HFFc6 (cell line): ENCODE measurements at regions not wholly inside any gene's neighbourhood (a gene's known extent, or its start where the extent isn't known, plus 50 kb on each side); places are given as distances from the start of the nearest gene placed in this dataset.

Source experiments
- DNase-seq: peaks from one replicate; pipeline ENCODE4 v3.0.0-alpha.2; 2018
- H3K27ac Mint-ChIP-seq: 2 replicates; pipeline ENCODE4 v1.8.0; 2020; ENCODE audit warnings: mild to moderate bottlenecking, mixed read lengths
- H3K27me3 Mint-ChIP-seq: 2 replicates; pipeline ENCODE4 v1.8.0; 2021; ENCODE audit warnings: mild to moderate bottlenecking, moderate library complexity, mixed read lengths; ENCODE audit not compliant: insufficient read depth
- H3K36me3 Mint-ChIP-seq: 2 replicates; pipeline ENCODE4 v1.8.0; 2021; ENCODE audit warnings: low read depth, mixed read lengths
- H3K4me1 Mint-ChIP-seq: 2 replicates; pipeline ENCODE4 v1.8.0; 2020; ENCODE audit warnings: low read depth, mixed read lengths
- H3K4me3 Mint-ChIP-seq: 2 replicates; pipeline ENCODE4 v1.8.0; 2020; ENCODE audit warnings: mild to moderate bottlenecking, moderate library complexity, mixed read lengths
- H3K9me3 Mint-ChIP-seq: 2 replicates; pipeline ENCODE4 v1.8.0; 2020; ENCODE audit warnings: mild to moderate bottlenecking, mixed read lengths
- TF ChIP-seq, protein P1 (sequence below): fragments of 200-600 bp; sonication (generic); IDR thresholded peaks from 2 replicates; pipeline ENCODE4 v1.5.0; 2021; ENCODE audit warnings: antibody characterized with exemption, mild to moderate bottlenecking

DNA sequence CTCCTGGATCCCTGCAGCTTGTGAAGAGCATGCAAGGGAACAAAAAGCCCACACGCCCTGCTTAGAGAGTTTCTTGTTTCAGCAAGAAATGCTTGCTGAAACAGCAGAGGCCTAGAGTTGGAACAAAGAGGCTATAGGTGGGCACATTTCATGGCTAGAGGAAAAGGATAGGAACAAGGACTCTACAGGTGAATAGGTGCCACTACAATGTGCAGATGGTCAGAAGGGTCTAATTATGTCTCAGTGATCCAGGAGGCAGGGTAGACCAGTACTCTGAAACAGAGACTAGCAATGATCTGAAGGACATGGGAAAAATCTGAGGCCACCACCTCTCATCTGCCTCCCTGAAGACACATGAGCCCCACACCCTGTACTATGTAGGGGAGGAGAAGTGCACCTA, 609.0 kb downstream of the REEP3 start:
- H3K27me3 Mint-ChIP-seq = no peaks in the 10 kb centered on the region
- H3K27ac Mint-ChIP-seq = no peak overlapping the region
- H3K4me3 Mint-ChIP-seq = no peak overlapping the region
- TF ChIP-seq, protein P1, sequence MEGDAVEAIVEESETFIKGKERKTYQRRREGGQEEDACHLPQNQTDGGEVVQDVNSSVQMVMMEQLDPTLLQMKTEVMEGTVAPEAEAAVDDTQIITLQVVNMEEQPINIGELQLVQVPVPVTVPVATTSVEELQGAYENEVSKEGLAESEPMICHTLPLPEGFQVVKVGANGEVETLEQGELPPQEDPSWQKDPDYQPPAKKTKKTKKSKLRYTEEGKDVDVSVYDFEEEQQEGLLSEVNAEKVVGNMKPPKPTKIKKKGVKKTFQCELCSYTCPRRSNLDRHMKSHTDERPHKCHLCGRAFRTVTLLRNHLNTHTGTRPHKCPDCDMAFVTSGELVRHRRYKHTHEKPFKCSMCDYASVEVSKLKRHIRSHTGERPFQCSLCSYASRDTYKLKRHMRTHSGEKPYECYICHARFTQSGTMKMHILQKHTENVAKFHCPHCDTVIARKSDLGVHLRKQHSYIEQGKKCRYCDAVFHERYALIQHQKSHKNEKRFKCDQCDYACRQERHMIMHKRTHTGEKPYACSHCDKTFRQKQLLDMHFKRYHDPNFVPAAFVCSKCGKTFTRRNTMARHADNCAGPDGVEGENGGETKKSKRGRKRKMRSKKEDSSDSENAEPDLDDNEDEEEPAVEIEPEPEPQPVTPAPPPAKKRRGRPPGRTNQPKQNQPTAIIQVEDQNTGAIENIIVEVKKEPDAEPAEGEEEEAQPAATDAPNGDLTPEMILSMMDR = no peak
- H3K9me3 Mint-ChIP-seq = peaks cover 9% of the 10 kb centered on the region
- H3K36me3 Mint-ChIP-seq = peaks cover 3% of the 10 kb centered on the region; the same call in 1 of the 2 replicates
- no peak for DNase-seq
- no peaks in the 10 kb centered on the region for H3K4me1 Mint-ChIP-seq

DNA sequence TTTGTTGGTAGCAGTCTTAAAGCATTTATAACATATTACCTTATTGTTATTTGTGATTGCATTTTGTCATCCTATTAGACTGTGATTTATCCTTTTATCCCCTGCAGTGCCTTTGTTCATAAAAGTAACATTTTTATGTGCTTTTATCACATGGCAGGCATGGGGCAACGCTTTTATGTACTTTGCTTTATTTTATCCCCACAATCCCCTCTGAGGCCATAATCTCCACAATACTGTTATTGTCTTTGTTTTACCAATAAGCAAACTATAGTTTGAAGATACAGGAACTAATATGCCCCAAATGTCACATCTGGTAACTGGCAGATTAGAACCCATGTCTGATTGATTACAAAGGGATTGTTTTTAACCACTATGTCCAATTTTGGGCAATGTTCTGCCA, 613.5 kb downstream of the REEP3 start:
- Mint-ChIP-seq H3K4me3 (no peak overlapping the region), H3K36me3 (peaks cover 3% of the 10 kb centered on the region; the same call in 1 of the 2 replicates), H3K27me3 (no peaks in the 10 kb centered on the region), H3K4me1 (no peaks in the 10 kb centered on the region), H3K9me3 (peaks cover 46% of the 10 kb centered on the region), H3K27ac (no peak overlapping the region)
- DNase-seq = no peak
- TF ChIP-seq, protein P1 = no peak

DNA sequence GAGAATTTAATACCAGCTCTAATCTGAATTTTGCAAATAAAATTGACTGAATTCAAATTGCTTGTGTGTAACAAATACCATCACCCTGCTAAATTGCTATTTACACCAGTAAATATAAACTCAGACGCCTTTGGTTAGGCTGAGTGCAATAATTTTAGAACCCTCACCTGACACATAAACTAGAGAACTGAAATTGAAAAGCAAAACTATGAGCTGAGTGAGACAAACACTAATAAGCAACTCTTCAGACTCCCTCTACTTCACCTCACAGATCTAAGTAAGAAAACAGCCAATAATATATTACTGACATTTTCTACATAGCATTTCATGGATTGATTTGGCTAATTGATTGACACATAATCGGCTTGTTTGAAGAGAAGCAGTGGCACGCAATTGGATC, 621.2 kb downstream of the REEP3 start:
- no peak for DNase-seq
- H3K4me1 Mint-ChIP-seq = no peaks in the 10 kb centered on the region
- H3K4me3 Mint-ChIP-seq = no peak overlapping the region
- TF ChIP-seq, protein P1 = no peak
- H3K27me3 Mint-ChIP-seq = no peaks in the 10 kb centered on the region
- H3K36me3 Mint-ChIP-seq = no peaks in the 10 kb centered on the region
- peaks cover 41% of the 10 kb centered on the region for H3K9me3 Mint-ChIP-seq
- no peak overlapping the region for H3K27ac Mint-ChIP-seq

DNA sequence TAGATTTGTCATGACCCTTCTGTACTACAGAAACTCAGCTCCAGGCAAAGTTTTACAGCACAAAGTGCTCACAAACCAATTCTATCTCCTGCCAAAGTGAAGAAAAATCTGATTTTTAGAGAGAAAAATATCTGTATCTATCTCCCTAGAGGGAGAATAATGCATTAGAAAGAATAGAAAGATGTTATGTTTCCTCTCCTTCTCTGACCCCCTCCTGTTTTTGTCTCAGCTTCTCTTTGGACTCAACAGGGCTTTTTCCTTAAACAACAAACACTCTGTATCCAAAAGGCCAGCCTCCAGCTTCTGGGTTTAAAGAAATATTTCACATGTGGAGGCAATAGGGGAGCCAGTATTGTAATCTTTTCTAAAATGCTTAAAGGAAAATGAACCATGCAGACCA, 627.4 kb downstream of the REEP3 start:
- H3K27me3 Mint-ChIP-seq = no peaks in the 10 kb centered on the region
- no peak overlapping the region for H3K4me3 Mint-ChIP-seq
- DNase-seq = no peak
- H3K9me3 Mint-ChIP-seq = peaks cover 29% of the 10 kb centered on the region
- TF ChIP-seq, protein P1 = no peak
- no peaks in the 10 kb centered on the region for H3K4me1 Mint-ChIP-seq
- H3K36me3 Mint-ChIP-seq = no peaks in the 10 kb centered on the region
- H3K27ac Mint-ChIP-seq = no peak overlapping the region

DNA sequence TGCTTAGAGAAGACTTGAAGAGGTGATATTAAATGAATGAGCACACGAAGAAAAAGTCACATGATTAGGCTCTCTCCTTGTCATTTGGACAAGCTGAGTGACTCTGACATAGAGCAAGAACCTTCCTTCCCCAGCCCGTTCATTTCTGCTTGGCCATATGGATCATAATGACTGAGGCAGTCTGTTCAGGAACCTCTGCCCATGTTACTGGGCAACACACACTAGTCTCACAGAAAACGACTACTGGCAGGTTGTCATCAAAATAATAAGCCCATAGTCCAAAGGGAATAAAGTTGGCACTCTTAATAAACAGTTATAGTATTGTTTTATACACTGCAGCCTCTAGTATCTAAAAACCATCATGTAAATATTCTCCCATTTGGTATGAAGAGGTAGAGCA, 635.0 kb downstream of the REEP3 start:
- no peaks in the 10 kb centered on the region for H3K4me1 Mint-ChIP-seq
- no peak for DNase-seq
- H3K36me3 Mint-ChIP-seq = no peaks in the 10 kb centered on the region
- TF ChIP-seq, protein P1 = no peak
- H3K9me3 Mint-ChIP-seq = peaks cover 57% of the 10 kb centered on the region
- H3K27me3 Mint-ChIP-seq = 0 out of 2 replicates have a peak, but pooled peaks cover 1% of the 10 kb centered on the region
- no peak overlapping the region for H3K27ac Mint-ChIP-seq
- H3K4me3 Mint-ChIP-seq = no peak overlapping the region

DNA sequence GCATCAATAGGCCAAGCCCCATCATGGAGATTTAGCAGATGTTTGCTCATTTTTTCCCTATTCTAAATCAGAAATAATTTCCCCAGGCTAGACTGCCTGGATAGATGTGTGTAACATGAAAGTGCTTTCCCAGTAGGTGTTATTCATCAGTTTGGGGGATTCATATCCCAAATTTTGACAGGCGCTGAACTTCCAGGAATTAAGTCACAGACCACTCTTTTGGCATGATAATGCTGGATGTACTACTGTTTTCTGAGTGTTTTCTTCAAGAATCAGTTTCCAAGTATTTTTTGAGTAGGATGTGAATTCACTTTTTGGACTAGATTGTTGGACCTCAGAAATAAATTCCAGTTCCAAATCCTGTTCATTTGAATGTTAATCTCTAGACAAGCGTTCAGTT, 637.4 kb downstream of the REEP3 start:
- Mint-ChIP-seq H3K9me3 (peaks cover 52% of the 10 kb centered on the region), H3K36me3 (no peaks in the 10 kb centered on the region), H3K4me3 (no peak overlapping the region), H3K27me3 (0 out of 2 replicates have a peak, but pooled peaks cover 1% of the 10 kb centered on the region), H3K27ac (no peak overlapping the region), H3K4me1 (no peaks in the 10 kb centered on the region)
- no peak for DNase-seq
- TF ChIP-seq, protein P1 = no peak
